DOHH2 (cell line): ENCODE measurements at regions not wholly inside any gene's neighbourhood (a gene's known extent, or its start where the extent isn't known, plus 50 kb on each side); places are given as distances from the start of the nearest gene placed in this dataset.

Source experiments
- CTCF ChIP-seq: fragments of 200-600 bp; sonication (generic); IDR thresholded peaks from one replicate; pipeline ENCODE4 v1.5.1; 2014; ENCODE audit warnings: antibody characterized with exemption, mild to moderate bottlenecking, low read depth, low read length; ENCODE audit not compliant: poor library complexity, severe bottlenecking
- EZH2phosphoT487 ChIP-seq: fragments of 200-600 bp; sonication (generic); IDR thresholded peaks from 2 replicates; pipeline ENCODE4 v1.6.1; 2017; ENCODE audit warnings: borderline replicate concordance, mild to moderate bottlenecking, antibody characterized with exemption, low read length, moderate library complexity, mixed read lengths

GRCh38 chr5:163867738-163868137 is 362.3 kb downstream of the MAT2B start:
- no peak for TF ChIP-seq CTCF
- no peak for TF ChIP-seq EZH2phosphoT487
